RCC 7860 (cell line): ENCODE measurements at regions not wholly inside any gene's neighbourhood (a gene's known extent, or its start where the extent isn't known, plus 50 kb on each side); places are given as distances from the start of the nearest gene placed in this dataset.

Experiments
- DNase-seq: peaks from one replicate; pipeline ENCODE4 v3.0.0-alpha.2; 2015; ENCODE audit warnings: low spot score
- FAIRE-seq: peaks from 2 replicates; lab custom pipeline; 2012; peaks lifted over from hg19 to GRCh38; lab: Jason Lieb, UNC

GRCh38 chr18:67381608-67382150 lies 134.8 kb downstream of the DSEL start:
- DNase-seq = no peak
- FAIRE-seq = no peak

- FAIRE-seq = no peak
These were observed 135.7 kb downstream of the DSEL start for GRCh38 chr18:67380867-67381266.

GRCh38 chr18:67379981-67380380 lies 136.5 kb downstream of the DSEL start:
- no peak for FAIRE-seq
- no peak for DNase-seq

More at GRCh38 chr18:67380867-67381266, 135.7 kb downstream of the DSEL start:
- no peak for DNase-seq

- FAIRE-seq = no peak
- DNase-seq = no peak
These were observed 140.1 kb downstream of the DSEL start for GRCh38 chr18:67376372-67376771.

GRCh38 chr18:67373636-67374035 lies 142.9 kb downstream of the DSEL start:
- no peak for DNase-seq
- no peak for FAIRE-seq

GRCh38 chr18:67367540-67367939 lies 149.0 kb downstream of the DSEL start:
- DNase-seq (no peak), FAIRE-seq (no peak)

GRCh38 chr18:67363694-67364093 lies 152.8 kb downstream of the DSEL start:
- no peak for FAIRE-seq
- no peak for DNase-seq

GRCh38 chr18:67362906-67363305 lies 153.6 kb downstream of the DSEL start:
- no peak for DNase-seq
- FAIRE-seq = no peak

- peak; percentile 96 for FAIRE-seq
- DNase-seq = peak; percentile 81
These were observed 156.4 kb downstream of the DSEL start for GRCh38 chr18:67359873-67360838.

GRCh38 chr18:67358947-67359346 lies 157.6 kb downstream of the DSEL start:
- no peak for FAIRE-seq

GRCh38 chr18:67354692-67355091 lies 161.8 kb downstream of the DSEL start:
- FAIRE-seq = no peak
- DNase-seq = no peak

More at GRCh38 chr18:67358947-67359346, 157.6 kb downstream of the DSEL start:
- no peak for DNase-seq

- FAIRE-seq (no peak), DNase-seq (no peak)
These were observed 162.4 kb downstream of the DSEL start for GRCh38 chr18:67354091-67354490.

- FAIRE-seq = no peak
- DNase-seq = no peak
These were observed 169.1 kb downstream of the DSEL start for GRCh38 chr18:67347438-67347837.

GRCh38 chr18:67342159-67342558 lies 174.4 kb downstream of the DSEL start:
- FAIRE-seq = no peak

GRCh38 chr18:67337696-67338095 lies 178.8 kb downstream of the DSEL start:
- no peak for FAIRE-seq

More at GRCh38 chr18:67342159-67342558, 174.4 kb downstream of the DSEL start:
- DNase-seq = no peak

GRCh38 chr18:67331857-67332256 lies 184.7 kb downstream of the DSEL start:
- DNase-seq (no peak), FAIRE-seq (no peak)

More at GRCh38 chr18:67337696-67338095, 178.8 kb downstream of the DSEL start:
- no peak for DNase-seq

- DNase-seq (no peak), FAIRE-seq (no peak)
These were observed 197.4 kb downstream of the DSEL start for GRCh38 chr18:67319109-67319508.

GRCh38 chr18:67318651-67319050 lies 197.9 kb downstream of the DSEL start:
- DNase-seq (no peak), FAIRE-seq (no peak)

- DNase-seq (no peak), FAIRE-seq (no peak)
These were observed 205.7 kb downstream of the DSEL start for GRCh38 chr18:67310826-67311225.

GRCh38 chr18:67308819-67309218 lies 207.7 kb downstream of the DSEL start:
- FAIRE-seq = no peak
- no peak for DNase-seq

- DNase-seq (no peak), FAIRE-seq (no peak)
These were observed 211.1 kb downstream of the DSEL start for GRCh38 chr18:67305466-67305865.

- DNase-seq (no peak), FAIRE-seq (no peak)
These were observed 214.5 kb downstream of the DSEL start for GRCh38 chr18:67302043-67302442.
